ENCODE measurements at regions not wholly inside any gene's neighbourhood (a gene's known extent, or its start where the extent isn't known, plus 50 kb on each side); places are given as distances from the start of the nearest gene placed in this dataset.

DNA sequence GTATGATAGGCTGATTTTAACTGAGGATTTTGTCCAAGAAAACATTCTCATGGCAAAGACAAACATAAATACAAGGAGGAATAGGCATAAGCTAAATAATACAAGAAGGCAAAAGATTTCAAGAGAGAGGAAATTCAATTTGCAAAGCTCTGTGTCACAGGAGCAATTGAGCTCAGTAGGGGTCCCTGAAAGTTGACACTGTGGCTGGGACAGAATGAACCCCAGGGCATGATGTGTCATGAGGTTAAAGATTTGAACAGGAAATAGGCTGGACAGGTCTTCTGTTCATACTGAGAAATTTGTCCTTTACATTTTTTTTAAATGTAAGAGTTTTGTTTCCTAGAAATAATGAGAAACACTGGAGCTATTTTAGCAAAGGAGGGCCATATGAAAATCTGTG, 555.4 kb upstream of the NEGR1 start:
- ATAC-seq (no peak), DNase-seq (no peak)
- no peaks in the 10 kb centered on the region for H3K27me3 Mint-ChIP-seq
- no peak overlapping the region for H3K4me3 Mint-ChIP-seq
- POLR2A ChIA-PET, result no interaction called here
- H3K36me3 Mint-ChIP-seq (ENCODE audit: low read depth), result no peaks in the 10 kb centered on the region
- intact Hi-C loops (cut with micrococcal nuclease), result no loop called here
- peaks cover 29% of the 10 kb centered on the region for H3K9me3 Mint-ChIP-seq
- CTCF ChIA-PET, result no interaction called here
- no peak overlapping the region for H3K27ac Mint-ChIP-seq
- TF ChIP-seq, protein P1, sequence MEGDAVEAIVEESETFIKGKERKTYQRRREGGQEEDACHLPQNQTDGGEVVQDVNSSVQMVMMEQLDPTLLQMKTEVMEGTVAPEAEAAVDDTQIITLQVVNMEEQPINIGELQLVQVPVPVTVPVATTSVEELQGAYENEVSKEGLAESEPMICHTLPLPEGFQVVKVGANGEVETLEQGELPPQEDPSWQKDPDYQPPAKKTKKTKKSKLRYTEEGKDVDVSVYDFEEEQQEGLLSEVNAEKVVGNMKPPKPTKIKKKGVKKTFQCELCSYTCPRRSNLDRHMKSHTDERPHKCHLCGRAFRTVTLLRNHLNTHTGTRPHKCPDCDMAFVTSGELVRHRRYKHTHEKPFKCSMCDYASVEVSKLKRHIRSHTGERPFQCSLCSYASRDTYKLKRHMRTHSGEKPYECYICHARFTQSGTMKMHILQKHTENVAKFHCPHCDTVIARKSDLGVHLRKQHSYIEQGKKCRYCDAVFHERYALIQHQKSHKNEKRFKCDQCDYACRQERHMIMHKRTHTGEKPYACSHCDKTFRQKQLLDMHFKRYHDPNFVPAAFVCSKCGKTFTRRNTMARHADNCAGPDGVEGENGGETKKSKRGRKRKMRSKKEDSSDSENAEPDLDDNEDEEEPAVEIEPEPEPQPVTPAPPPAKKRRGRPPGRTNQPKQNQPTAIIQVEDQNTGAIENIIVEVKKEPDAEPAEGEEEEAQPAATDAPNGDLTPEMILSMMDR (IDR thresholded peaks at IDR 0.05), result no peak
- H3K4me1 Mint-ChIP-seq (ENCODE audit: low read depth), result no peaks in the 10 kb centered on the region

DNA sequence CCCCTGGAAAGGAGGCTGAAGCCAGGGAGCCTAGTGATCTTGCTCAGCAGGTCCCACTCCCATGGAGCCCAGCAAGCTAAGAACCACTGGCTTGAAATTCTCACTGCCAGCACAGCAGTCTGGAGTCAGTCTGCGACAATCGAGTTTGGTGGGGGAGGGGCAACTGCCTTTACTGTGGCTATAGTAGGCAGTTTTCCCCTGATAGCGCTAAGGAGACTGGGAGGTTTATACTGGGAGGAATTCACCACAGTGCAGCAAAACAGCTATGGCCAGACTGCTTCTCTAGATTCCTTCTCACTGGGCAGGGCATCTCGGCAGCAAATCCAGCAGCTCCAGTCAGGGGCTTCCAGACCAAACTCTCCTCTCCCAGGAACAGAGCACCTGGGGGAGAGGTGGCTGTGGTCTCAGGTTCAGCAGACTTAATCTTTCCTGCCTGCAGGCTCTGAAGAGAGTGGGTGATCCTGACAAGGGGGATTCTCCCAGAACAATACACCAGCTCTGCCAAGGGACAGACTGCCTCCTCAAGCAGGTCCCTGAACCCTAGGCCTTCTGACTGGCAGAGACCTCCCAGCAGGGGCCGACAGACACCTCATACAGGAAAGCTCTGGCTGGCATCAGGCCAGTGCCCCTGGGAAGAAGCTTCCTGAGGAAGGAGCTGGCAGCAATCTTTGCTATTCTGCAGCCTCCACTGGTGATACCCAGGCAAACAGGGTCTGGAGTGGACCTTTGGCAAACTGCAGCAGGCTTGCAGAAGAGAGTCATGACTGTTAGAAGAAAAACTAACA, 548.5 kb upstream of the NEGR1 start:
- Mint-ChIP-seq H3K9me3 (peaks cover 33% of the 10 kb centered on the region), H3K4me1 (ENCODE audit: low read depth) (no peaks in the 10 kb centered on the region), H3K27ac (no peak overlapping the region), H3K4me3 (no peak overlapping the region), H3K27me3 (no peaks in the 10 kb centered on the region), H3K36me3 (ENCODE audit: low read depth) (no peaks in the 10 kb centered on the region)
- CTCF ChIA-PET, result no interaction called here
- DNase-seq (no peak), ATAC-seq (no peak)
- intact Hi-C loops (cut with micrococcal nuclease), result no loop called here
- TF ChIP-seq, protein P1 (IDR thresholded peaks at IDR 0.05), result no peak
- POLR2A ChIA-PET, result no interaction called here

DNA sequence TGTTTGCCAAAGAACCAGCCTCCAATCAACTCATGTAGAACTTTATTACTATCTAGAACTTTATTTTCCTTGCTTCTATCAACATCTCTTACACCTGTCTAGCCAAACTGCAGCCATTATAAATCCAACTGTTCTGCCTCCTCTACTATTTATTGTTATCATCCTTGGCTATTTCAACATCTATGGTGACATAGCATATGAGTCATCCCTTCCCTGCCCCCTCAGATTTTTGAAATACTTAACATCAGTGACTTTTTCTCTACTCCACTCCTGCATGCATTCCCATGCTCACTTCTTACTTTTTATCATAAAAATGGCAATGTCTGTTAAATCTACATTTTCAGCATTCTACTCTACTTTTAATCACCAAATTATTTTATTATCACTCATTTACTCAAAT, 544.9 kb upstream of the NEGR1 start:
- ATAC-seq, result no peak
- intact Hi-C loops (cut with micrococcal nuclease), result no loop called here
- H3K9me3 Mint-ChIP-seq, result peaks cover 18% of the 10 kb centered on the region
- no peak for DNase-seq
- no peak overlapping the region for H3K4me3 Mint-ChIP-seq
- H3K4me1 Mint-ChIP-seq (ENCODE audit: low read depth), result no peaks in the 10 kb centered on the region
- H3K27me3 Mint-ChIP-seq, result no peaks in the 10 kb centered on the region
- TF ChIP-seq, protein P1 (IDR thresholded peaks at IDR 0.05), result no peak
- H3K36me3 Mint-ChIP-seq (ENCODE audit: low read depth), result no peaks in the 10 kb centered on the region
- H3K27ac Mint-ChIP-seq, result no peak overlapping the region
- ChIA-PET CTCF (no interaction called here), POLR2A (no interaction called here)

DNA sequence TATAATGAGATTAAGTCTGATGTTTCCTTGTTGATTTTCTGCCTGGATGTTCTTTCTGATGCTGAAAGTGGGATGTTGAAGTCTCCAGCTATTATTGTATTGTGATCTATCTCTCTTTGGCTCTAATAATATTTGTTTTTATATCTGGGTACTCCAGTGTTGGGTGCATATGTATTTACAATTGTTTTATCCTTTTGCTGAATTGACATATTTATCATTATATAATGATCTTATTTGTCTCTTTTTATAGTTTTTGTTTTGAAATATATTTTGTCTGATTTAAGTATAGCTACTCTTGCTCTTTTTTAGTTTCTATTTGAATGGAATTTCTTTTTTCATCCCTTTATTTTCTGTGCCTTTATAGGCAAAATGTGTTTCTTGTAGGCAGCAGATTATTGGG, 522.2 kb upstream of the NEGR1 start:
- no peak for DNase-seq

DNA sequence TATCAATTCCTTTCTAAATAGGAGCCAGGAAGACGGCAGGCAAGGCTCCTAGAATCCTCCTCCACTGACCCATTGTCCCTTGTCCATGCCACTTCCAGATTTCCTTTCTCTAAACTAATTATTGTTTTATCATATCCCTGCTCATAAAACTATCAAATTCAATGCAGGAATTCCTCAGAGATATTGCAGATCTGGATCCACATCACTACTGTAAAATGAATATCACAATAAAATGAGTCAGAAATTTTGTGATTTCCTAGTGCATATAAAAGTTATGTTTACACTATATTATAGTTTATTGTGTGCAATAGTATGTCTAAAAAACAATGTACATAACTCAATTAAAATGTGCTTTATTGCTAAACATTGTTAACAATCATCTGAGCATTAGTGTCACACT, 498.7 kb upstream of the NEGR1 start:
- TF ChIP-seq, protein P1 (IDR thresholded peaks at IDR 0.05), result no peak
- Mint-ChIP-seq H3K4me3 (no peak overlapping the region), H3K27me3 (no peaks in the 10 kb centered on the region), H3K9me3 (peaks cover 2% of the 10 kb centered on the region), H3K36me3 (ENCODE audit: low read depth) (no peaks in the 10 kb centered on the region), H3K4me1 (ENCODE audit: low read depth) (no peaks in the 10 kb centered on the region), H3K27ac (no peak overlapping the region)
- ChIA-PET POLR2A (no interaction called here), CTCF (no interaction called here)
- intact Hi-C loops (cut with micrococcal nuclease), result no loop called here
- no peak for ATAC-seq
- no peak for DNase-seq

More for the DNA sequence above, 522.2 kb upstream of the NEGR1 start:
- Mint-ChIP-seq H3K9me3 (no peaks in the 10 kb centered on the region), H3K4me1 (ENCODE audit: low read depth) (no peaks in the 10 kb centered on the region), H3K36me3 (ENCODE audit: low read depth) (no peaks in the 10 kb centered on the region), H3K27ac (no peak overlapping the region), H3K27me3 (no peaks in the 10 kb centered on the region), H3K4me3 (no peak overlapping the region)
- intact Hi-C loops (cut with micrococcal nuclease), result no loop called here
- ChIA-PET CTCF (no interaction called here), POLR2A (no interaction called here)
- no peak for ATAC-seq
- TF ChIP-seq, protein P1 (IDR thresholded peaks at IDR 0.05), result no peak

All from activated CD8-positive, alpha-beta T cell treated with anti-CD3 and anti-CD28 coated beads for 36 hours (primary cell).